Right lobe of liver (tissue), 4 donors: ENCODE measurements at regions not wholly inside any gene's neighbourhood (a gene's known extent, or its start where the extent isn't known, plus 50 kb on each side); places are given as distances from the start of the nearest gene placed in this dataset.

ENCODE experiments used
- POLR2A ChIP-seq: fragments of 450-650 bp; IDR thresholded peaks from one replicate; pipeline ENCODE4 v1.6.1; 2017; ENCODE audit warnings: antibody characterized with exemption, mild to moderate bottlenecking
- TF ChIP-seq, protein P1 (sequence below), 4 donors: fragments of 200-600 bp in 3 of 4; fragments of 450-650 bp in 1 of 4; IDR thresholded peaks; one replicate each; pipeline versions ENCODE4 v1.5.1 to v1.8.0; 2016 to 2022; ENCODE audit warnings: antibody characterized with exemption in 4 of 4, mild to moderate bottlenecking in 2 of 4
- donor health status: DM: no; HTN: no; CAD: no.
- donor health status: DM: no; HTN: no; CAD: no.
- donor health status: DM: no; HTN: yes; CAD: no.

DNA sequence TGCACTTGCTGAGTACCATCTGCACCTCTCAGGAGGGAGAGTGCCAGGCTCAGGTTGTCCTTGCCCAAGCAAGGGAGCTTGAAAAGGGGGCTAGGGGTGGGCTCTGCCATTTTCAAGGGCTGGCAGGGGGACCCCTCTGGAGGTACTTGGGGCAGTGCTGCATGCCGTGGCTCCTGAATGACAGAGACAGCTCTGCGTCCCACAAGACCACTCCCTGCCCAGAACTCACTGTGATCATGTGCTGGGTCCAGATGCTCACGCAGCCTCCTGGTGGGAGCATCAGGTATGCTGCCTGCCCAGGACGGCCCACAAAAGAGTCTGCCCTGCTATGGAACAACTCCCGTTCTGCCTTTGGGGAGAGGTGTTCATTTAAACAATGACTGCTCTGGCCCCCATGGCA, 165.2 kb downstream of the GOLGA6L4 start:
- no peak for TF ChIP-seq POLR2A
- TF ChIP-seq, protein P1, sequence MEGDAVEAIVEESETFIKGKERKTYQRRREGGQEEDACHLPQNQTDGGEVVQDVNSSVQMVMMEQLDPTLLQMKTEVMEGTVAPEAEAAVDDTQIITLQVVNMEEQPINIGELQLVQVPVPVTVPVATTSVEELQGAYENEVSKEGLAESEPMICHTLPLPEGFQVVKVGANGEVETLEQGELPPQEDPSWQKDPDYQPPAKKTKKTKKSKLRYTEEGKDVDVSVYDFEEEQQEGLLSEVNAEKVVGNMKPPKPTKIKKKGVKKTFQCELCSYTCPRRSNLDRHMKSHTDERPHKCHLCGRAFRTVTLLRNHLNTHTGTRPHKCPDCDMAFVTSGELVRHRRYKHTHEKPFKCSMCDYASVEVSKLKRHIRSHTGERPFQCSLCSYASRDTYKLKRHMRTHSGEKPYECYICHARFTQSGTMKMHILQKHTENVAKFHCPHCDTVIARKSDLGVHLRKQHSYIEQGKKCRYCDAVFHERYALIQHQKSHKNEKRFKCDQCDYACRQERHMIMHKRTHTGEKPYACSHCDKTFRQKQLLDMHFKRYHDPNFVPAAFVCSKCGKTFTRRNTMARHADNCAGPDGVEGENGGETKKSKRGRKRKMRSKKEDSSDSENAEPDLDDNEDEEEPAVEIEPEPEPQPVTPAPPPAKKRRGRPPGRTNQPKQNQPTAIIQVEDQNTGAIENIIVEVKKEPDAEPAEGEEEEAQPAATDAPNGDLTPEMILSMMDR (IDR thresholded peaks at IDR 0.05), result no peak
